Fibroblast of skin of scalp (primary cell): ENCODE measurements at regions not wholly inside any gene's neighbourhood (a gene's known extent, or its start where the extent isn't known, plus 50 kb on each side); places are given as distances from the start of the nearest gene placed in this dataset.
"Not testable (repeated sequence)": the region's sequence is repeated elsewhere in the genome, so short reads cannot be mapped to it uniquely, and the experiment has no call there.

Experiments
- DNase-seq: peaks from one replicate; pipeline ENCODE4 v3.0.0-alpha.2; 2013

DNA sequence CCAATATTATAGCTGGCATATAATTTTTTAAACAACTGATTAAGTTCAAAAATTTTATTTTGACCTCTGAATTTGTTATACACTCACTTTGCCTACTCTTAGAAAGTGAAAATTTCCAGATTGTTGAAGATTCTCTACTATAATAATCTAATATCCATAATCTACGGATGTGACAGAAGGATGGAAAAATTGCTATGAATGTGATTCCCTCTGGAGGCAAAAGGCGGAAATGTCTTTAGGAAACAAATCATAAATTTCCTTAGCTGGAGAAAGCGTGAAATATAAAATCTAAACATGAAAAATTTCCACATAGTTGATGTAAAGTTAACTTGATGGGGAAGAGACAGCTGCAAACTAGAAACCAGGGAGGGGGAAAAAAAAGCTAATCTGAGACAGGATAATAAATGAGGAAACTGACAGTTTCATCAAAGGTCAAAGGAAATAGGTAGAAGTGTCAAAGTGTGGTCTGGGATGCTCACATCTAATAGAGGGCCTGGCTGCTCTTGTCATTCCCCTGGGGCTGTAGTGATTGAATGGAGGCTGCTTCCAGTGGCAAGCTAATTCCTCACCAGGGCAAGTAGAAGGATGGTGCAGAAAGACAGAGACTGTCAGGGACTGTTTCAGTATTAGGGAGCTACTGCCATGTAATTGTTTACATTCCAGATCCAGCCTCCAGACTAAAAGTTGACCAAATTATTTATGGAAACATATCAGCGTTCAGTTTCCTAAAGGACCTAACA is 264.5 kb downstream of the SDHAF3 start:
- no peak for DNase-seq

DNA sequence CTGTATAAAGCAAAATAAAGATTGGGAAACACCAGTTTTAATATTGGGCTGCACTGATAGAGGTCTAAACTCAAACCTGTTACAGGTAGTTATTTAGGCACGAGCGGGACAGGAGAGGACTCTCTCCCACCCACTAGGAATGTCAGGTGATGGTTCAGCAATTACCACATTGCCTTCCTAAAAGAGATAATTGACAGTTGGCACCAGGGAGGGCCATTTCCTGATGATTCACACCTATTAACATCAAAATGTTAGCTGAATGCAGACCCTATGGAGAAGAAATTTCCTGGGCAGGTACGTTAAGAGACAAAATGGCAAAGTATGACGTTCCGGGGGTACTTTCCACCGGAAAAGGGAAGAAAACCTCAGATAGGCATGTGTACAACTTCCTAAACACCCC is 272.6 kb downstream of the SDHAF3 start:
- DNase-seq, result no peak

GRCh38 chr7:97390915-97391593 is 273.6 kb downstream of the SDHAF3 start:
- DNase-seq, result no peak

DNA sequence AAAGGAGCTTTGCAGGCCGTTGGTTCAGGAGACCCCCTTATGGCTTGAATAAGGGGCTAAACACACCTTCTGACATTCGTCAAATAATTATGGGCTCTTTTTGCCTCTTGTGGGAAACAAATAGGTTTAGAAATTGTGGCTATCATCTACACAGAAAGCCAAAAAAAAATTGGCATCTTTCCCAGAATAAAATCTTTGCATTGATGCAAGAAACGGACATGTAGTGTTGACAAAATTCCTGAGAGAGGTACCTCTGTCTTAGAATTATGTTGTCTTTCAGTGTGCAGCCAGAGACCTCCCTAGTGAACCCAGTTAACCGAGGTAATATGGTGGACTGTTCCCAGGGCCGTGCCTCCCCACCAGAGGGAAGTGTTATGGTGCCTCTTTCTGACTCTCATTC is 283.9 kb downstream of the SDHAF3 start:
- DNase-seq, result no peak

- DNase-seq, result no peak
Observed at GRCh38 chr7:97405835-97406234, 288.3 kb downstream of the SDHAF3 start.

DNA sequence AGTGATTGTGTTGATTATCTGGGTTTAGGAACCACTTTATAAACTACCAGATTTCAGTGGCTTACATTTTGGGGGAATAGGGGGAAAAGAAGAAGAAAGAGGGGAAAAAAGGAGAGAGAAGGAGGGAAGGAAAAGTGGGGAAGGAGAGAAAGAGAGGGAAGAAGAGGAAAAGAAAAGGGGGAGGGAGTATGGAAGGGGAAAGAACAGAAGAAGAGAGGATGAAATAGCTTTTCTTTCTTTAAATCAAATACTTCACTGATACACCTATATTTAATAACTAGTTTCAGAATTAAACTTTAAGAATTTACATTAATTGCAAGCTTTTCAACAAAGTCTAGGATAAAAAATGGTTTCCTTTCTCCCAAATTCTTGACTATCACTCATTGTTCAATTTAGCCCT is 289.6 kb downstream of the SDHAF3 start:
- DNase-seq, result no peak

DNA sequence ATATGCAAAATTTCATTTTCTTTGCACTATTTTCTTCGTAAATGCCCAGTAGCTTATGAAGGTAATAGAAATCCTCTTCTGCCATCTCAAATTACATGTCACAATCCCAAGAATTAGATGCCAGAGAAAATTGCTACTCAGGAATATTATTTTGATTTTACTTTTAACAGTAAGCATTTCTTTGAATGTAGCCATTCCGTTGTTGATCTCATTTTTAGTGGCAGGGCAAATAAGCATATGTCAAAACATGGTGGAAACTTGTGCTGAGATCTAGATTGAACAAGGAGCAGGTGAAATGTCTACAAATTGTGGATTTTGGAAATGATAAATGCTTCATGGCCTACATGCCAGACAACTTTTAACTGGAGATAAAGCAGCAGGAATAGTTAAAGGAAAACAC is 291.8 kb downstream of the SDHAF3 start:
- no peak for DNase-seq

- no peak for DNase-seq
Observed at GRCh38 chr7:97418312-97418711, 300.8 kb downstream of the SDHAF3 start.

GRCh38 chr7:97419898-97420297 is 302.4 kb downstream of the SDHAF3 start:
- DNase-seq, result no peak

GRCh38 chr7:97421307-97421930 is 303.9 kb downstream of the SDHAF3 start:
- peak; percentile 2 for DNase-seq

DNA sequence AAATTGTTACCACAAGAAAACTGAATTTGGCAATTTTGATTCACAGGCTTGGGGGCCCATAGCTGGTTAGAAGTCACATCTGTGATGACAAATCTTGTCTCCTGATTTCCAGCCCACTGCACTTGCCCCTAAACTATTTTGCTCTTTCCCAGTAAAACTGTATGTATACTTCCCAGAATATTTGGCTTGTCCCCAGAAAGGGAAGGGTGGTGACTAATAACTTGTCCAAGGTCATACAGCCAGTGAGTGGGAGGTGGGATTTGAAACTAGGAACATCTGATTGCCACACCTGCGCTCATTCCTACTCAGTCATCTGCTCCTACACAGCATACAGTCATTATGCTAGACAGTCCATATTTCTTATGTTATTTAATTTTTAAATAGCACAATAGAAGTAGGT is 304.5 kb downstream of the SDHAF3 start:
- no peak for DNase-seq

DNA sequence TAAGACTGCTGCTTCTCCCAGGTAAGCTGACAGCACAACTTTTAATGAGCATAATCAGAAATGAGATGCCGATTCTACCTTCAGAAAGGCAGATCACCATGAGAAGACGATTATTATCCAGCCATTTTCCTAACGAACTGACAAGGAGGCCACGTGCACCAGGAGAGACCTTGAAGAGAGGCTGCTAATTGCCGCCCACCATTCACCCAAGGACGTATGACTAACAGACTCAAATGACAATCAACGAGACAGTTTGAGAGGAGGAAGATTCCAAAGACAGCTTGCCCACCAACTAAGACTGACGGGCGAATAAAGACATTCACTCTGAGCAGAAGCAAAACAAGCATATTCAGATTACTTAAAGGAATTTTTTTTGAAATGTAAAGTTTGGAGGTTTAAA is 301.9 kb upstream of the TAC1 start:
- DNase-seq, result no peak

DNA sequence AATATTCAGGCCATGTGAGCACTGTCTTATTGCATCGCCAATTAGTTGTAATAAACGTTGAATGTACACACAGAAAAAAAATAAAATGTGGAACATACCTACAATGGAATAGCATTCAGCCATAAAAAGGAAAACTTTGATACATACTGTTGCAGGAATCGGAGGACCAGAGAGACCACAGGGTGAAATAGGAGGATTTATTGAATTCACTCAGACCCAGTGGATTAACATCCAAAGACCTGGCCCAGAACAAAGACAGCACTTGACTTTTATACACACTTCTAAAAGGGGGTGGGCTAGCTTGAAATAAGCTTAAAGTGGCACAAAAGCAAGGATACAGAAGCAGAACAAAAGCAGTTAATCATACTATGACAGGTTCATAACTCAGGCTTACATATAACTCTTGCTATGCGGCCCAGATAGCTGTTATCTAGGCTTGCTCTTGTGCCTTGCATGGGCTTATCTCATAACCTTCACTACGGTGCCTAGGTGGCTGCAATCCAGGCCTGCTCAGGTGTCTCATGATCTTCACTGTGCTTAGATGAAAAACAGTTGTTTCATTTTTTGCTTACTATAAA is 292.2 kb upstream of the TAC1 start:
- DNase-seq, result no peak

DNA sequence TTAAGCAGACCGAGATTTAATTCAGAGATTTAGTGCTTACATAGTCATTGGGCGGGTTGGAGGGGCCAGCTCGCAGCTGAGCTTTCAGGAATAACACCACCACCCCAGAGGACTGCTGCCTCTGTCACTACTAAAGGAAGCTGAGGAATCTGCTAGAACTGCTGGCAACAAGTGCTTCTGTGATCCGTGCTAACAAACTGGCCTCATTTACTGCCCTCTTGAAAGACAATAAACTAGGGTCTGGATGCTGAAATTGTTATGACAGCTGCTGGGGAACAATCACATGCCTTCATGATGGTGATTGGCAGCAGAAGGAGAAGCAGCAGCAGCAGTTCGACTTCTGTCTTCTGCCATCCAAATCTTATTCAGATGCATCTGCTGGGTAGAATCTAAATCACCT is 285.5 kb upstream of the TAC1 start:
- DNase-seq, result no peak

- not testable (repeated sequence) for DNase-seq
Observed at GRCh38 chr7:97449448-97449847, 282.4 kb upstream of the TAC1 start.

DNA sequence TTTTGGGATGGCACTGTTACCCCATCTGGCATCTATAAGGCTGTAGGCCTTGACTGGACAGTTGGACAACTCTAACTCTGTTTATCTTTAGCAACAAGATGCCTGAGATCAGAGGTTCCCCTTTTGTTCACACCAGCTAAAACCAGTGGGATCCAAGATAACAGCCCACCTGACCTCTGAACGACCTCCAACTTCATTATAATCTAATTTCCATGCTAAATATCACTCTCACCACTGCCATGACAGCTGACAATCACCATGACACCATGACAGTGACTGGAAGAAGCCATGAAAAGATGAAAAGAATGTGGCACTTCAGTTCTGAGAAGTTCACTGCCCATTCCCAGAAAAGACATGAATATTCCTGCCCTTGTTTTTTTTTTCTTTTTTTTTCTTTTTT is 281.4 kb upstream of the TAC1 start:
- DNase-seq, result no peak

GRCh38 chr7:97454636-97455035 is 277.2 kb upstream of the TAC1 start:
- no peak for DNase-seq

DNA sequence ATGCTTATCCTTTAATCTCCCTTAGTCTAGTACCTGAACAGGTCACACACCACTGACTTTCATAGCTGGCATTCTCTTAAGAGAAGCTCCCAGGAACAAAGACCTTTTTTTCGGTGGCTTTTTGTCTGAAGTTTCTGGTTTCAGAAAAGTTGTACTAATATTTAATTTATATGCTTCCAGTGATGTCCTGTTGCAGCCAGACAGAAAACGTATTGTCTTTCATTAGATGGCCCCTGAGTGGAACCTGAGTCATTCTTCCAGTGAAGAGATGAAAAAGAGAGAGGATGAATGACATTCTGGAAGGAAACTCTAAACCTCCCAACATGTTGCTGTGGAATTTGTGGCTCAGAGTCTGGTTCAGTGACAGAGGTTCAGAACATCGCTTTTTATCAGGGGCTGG is 274.8 kb upstream of the TAC1 start:
- no peak for DNase-seq

- no peak for DNase-seq
Observed at GRCh38 chr7:97460433-97460832, 271.5 kb upstream of the TAC1 start.

GRCh38 chr7:97461596-97461995 is 270.3 kb upstream of the TAC1 start:
- DNase-seq, result no peak

DNA sequence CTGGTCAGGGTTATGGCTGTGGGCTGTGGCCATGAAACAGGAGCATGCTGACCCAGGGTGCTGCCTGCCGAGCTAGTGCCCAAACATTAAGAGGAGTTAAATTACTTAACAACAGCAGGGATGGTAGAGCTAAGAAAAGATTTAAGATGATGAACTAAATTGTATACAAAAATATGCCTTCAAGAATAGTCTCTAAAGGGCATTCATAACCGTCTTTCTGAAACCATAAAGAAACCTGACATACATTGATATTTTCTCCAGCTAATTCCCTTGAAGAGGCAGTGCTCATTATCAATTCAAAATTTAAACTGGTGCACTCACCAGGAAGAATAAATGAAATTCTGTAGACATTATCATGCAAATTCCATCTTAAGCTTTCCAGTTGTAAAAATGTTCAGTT is 265.8 kb upstream of the TAC1 start:
- no peak for DNase-seq

DNA sequence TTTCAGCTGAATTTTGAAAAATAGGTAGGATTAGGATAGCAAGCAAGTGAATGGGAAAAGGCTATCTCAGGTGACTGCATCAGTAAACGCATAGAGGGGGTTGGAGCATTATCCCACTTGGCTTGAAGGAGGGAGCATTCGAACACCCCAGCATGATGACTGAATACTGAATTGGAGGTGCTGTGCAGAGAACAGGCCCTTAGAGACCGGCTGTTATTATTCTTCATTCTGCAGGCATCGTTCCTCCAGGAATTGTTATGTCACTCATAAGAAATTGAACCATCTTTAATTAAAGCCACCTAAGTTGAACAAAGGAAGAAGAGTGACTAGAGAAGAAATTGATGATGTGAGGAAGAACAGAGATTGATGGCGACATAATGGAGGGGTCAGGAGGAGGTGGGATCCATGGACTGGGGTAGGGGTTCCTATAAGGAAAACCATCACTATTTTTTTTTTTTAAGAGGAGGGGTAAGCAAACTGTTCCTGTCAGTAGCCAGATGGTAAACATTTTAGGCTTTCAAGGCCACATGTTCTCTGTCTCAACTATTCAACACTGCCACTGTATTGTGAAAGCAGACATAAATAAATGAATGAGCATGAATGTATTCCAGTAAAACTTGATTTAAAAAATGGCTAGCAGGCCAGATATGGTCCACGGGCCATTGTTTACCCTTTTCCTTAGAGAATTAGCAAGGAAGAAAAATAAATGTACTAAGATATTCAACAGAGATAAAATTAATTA is 264.7 kb upstream of the TAC1 start:
- DNase-seq, result no peak

DNA sequence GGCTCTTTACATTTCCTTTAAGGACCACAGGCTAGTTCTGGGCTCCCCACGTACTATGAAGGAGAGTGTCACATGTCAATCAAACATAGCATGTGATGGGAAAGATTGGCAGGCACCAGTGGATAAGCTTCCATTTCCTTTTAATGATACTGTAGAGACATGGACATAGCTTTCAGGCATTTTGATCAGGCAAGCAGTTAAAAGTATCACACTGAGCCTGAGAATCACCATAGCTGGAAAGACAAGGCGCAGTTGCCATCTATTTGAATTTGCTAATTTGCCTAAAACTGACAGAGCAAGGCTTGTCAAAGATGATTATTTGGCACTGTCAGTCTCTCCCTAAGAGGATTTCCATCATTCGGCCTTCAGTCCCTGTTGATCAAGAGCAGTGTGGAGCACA is 263.4 kb upstream of the TAC1 start:
- DNase-seq, result no peak
